Sigmoid colon (tissue), 6 donors: ENCODE measurements at regions not wholly inside any gene's neighbourhood (a gene's known extent, or its start where the extent isn't known, plus 50 kb on each side); places are given as distances from the start of the nearest gene placed in this dataset.

ENCODE experiments used
- DNase-seq: peaks from one replicate; pipeline ENCODE4 v3.0.0-alpha.2; 2019
- H3K27ac ChIP-seq, 4 donors: fragments of 200-600 bp; sonication (generic); one replicate each; pipeline ENCODE4 v1.5.1; 2016 to 2019; ENCODE audit warnings: mild to moderate bottlenecking in 1 of 4
- H3K27me3 ChIP-seq, 3 donors: fragments of 200-600 bp; sonication (generic); one replicate each; pipeline ENCODE4 v1.5.1; 2019; ENCODE audit warnings: mild to moderate bottlenecking in 1 of 3
- H3K36me3 ChIP-seq, 4 donors: fragments of 200-600 bp; sonication (generic); one replicate each; pipeline ENCODE4 v1.5.1; 2016 to 2019
- H3K4me1 ChIP-seq, 4 donors: fragments of 200-600 bp; sonication (generic); one replicate each; pipeline ENCODE4 v1.5.1; 2017 to 2019
- H3K4me3 ChIP-seq, 4 donors: fragments of 200-600 bp; sonication (generic); one replicate each; pipeline ENCODE4 v1.5.1; 2017 to 2019; ENCODE audit warnings: mild to moderate bottlenecking in 2 of 4, moderate library complexity in 1 of 4
- H3K9me3 ChIP-seq, 4 donors: fragments of 200-600 bp in 3 of 4; sonication (generic) in 3 of 4; one replicate each; pipeline versions ENCODE4 v1.5.1 to v1.6.1; 2013 to 2019
- CTCF ChIP-seq, 4 experiments: fragments of 450-650 bp in 3 of 4; fragments of 200-600 bp in 1 of 4; IDR thresholded peaks; one replicate each; pipeline ENCODE4 v1.5.1; 2016 to 2019; ENCODE audit warnings: antibody characterized with exemption in 4 of 4, mild to moderate bottlenecking in 3 of 4, moderate library complexity in 2 of 4
- EP300 ChIP-seq, 4 donors: sonication (generic); formaldehyde crosslinking; IDR thresholded peaks; one replicate each; pipeline ENCODE4 v1.6.1; 2017; ENCODE audit warnings: antibody characterized with exemption in 4 of 4
- POLR2A ChIP-seq, 2 donors: fragments of 450-650 bp; IDR thresholded peaks; one replicate each; pipeline ENCODE4 v1.6.1; 2016; ENCODE audit warnings: antibody characterized with exemption in 2 of 2, mild to moderate bottlenecking in 2 of 2, moderate library complexity in 2 of 2
- POLR2AphosphoS5 ChIP-seq, 4 donors: sonication (generic); formaldehyde crosslinking; IDR thresholded peaks; one replicate each; pipeline ENCODE4 v1.6.1; 2017; ENCODE audit warnings: antibody characterized with exemption in 4 of 4
- WGBS, 2 donors: extraction: QIAGEN DNeasy Blood & Tissue Kit; methylation state at CpG; one replicate each; pipeline ENCODE4 v1.1.7; 2013; 5-methylcytosine and 5-hydroxymethylcytosine counted together
- intact Hi-C: fragments of 100-400 bp; cut with DNase I; formaldehyde crosslinking; loops from one replicate; pipeline ENCODE4 v1.15.1; 2023
- donor health status: healthy with polysubstance abuse.
- donor health status: healthy.

GRCh38 chr6:2396042-2396657 lies 150.7 kb upstream of the GMDS start:
- intact Hi-C loops = no loop called here
- Histone ChIP-seq H3K36me3 (peaks cover 0 to 13% (median 0%) of the 10 kb centered on the region in 4 donors), H3K27me3 (no peaks in the 10 kb centered on the region), H3K4me3 (no peak overlapping the region), H3K4me1 (no peaks in the 10 kb centered on the region), H3K27ac (no peak overlapping the region), H3K9me3 (peaks cover 0 to 1% (median 0%) of the 10 kb centered on the region in 4 donors)
- 79 to 87% methylated on average over 6 of the region's 6 CpGs for WGBS, 2 donors
- no peak for TF ChIP-seq EP300 (IDR thresholded peaks at IDR 0.05)
- no peak for TF ChIP-seq POLR2AphosphoS5 (IDR thresholded peaks at IDR 0.05)
- TF ChIP-seq POLR2A (IDR thresholded peaks at IDR 0.05) = no peak
- no peak for TF ChIP-seq CTCF (IDR thresholded peaks at IDR 0.05)
- no peak for DNase-seq

- intact Hi-C loops = no loop called here
- Histone ChIP-seq H3K4me1 (no peaks in the 10 kb centered on the region), H3K27ac (no peak overlapping the region), H3K27me3 (no peaks in the 10 kb centered on the region), H3K9me3 (no peaks in the 10 kb centered on the region), H3K36me3 (no peaks in the 10 kb centered on the region), H3K4me3 (no peak overlapping the region)
- TF ChIP-seq POLR2AphosphoS5 (IDR thresholded peaks at IDR 0.05) (no peak), POLR2A (IDR thresholded peaks at IDR 0.05) (no peak), EP300 (IDR thresholded peaks at IDR 0.05) (no peak), CTCF (IDR thresholded peaks at IDR 0.05) (no peak)
- DNase-seq = no peak
- 91 to 95% methylated on average over 11 of the region's 11 CpGs for WGBS, 2 donors
Observed at GRCh38 chr6:2388554-2389324, 143.3 kb upstream of the GMDS start.

- Histone ChIP-seq H3K36me3 (no peaks in the 10 kb centered on the region), H3K4me3 (no peak overlapping the region), H3K27ac (no peak overlapping the region), H3K9me3 (no peaks in the 10 kb centered on the region), H3K4me1 (peaks cover 0 to 4% (median 1%) of the 10 kb centered on the region in 4 donors), H3K27me3 (no peaks in the 10 kb centered on the region)
- TF ChIP-seq EP300 (IDR thresholded peaks at IDR 0.05) (no peak), CTCF (IDR thresholded peaks at IDR 0.05) (no peak), POLR2AphosphoS5 (IDR thresholded peaks at IDR 0.05) (no peak), POLR2A (IDR thresholded peaks at IDR 0.05) (no peak)
- intact Hi-C loops = no loop called here
- WGBS, 2 donors = 89 to 91% methylated on average over 3 of the region's 3 CpGs
- DNase-seq = no peak
Observed at GRCh38 chr6:2387445-2387844, 142.0 kb upstream of the GMDS start.

- H3K4me3 ChIP-seq = no peak overlapping the region
Observed at GRCh38 chr6:2385471-2385983, 140.1 kb upstream of the GMDS start.

More at GRCh38 chr6:2385471-2385983, 140.1 kb upstream of the GMDS start:
- no peaks in the 10 kb centered on the region for H3K36me3 ChIP-seq
- no peak overlapping the region for H3K27ac ChIP-seq
- peaks cover 0 to 10% (median 5%) of the 10 kb centered on the region in 4 donors for H3K4me1 ChIP-seq
- WGBS, 2 donors = 41 to 74% methylated on average over 9 of the region's 9 CpGs
- no peaks in the 10 kb centered on the region for H3K9me3 ChIP-seq
- DNase-seq = no peak
- TF ChIP-seq POLR2A (IDR thresholded peaks at IDR 0.05) (no peak), CTCF (IDR thresholded peaks at IDR 0.05) (no peak)
- no peaks in the 10 kb centered on the region for H3K27me3 ChIP-seq
- intact Hi-C loops = no loop called here
